ENCODE measurements at regions not wholly inside any gene's neighbourhood (a gene's known extent, or its start where the extent isn't known, plus 50 kb on each side); places are given as distances from the start of the nearest gene placed in this dataset.

DNA sequence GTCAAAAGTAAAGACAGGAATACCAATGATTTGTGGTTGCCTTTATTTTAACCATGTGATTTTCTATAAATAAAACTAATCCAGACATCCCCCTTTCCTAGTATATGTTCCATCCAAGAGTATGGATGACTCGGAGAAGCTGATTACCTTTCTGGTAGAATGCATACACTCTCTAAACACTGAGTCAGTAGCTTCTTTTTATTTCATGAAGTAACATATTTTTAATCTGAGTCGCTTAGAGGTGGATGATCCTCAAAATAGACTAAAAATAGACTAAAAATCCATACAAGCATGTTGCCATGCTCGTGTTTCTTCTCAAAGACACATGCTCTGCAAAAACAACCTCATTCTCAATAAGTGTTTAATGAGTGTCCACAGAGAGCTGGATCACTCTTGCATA lies 263.7 kb downstream of the COL12A1 start:
- no peak for TF ChIP-seq CEBPB (IDR thresholded peaks at IDR 0.05)
- TF ChIP-seq TAF1 (IDR thresholded peaks at IDR 0.05; ENCODE audit: low read depth): no peak
- no peak for TF ChIP-seq EGR1 (IDR thresholded peaks at IDR 0.05)
- TF ChIP-seq CREB1 (IDR thresholded peaks at IDR 0.05; ENCODE audit: low read depth): no peak
- TF ChIP-seq FOXM1 (IDR thresholded peaks at IDR 0.05; ENCODE audit: borderline replicate concordance, low read depth): no peak
- no peak for TF ChIP-seq TEAD4 (IDR thresholded peaks at IDR 0.05)
- TF ChIP-seq YY1 (IDR thresholded peaks at IDR 0.05; ENCODE audit: low read depth): no peak
- TF ChIP-seq, protein P1, sequence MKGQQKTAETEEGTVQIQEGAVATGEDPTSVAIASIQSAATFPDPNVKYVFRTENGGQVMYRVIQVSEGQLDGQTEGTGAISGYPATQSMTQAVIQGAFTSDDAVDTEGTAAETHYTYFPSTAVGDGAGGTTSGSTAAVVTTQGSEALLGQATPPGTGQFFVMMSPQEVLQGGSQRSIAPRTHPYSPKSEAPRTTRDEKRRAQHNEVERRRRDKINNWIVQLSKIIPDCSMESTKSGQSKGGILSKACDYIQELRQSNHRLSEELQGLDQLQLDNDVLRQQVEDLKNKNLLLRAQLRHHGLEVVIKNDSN (IDR thresholded peaks at IDR 0.05): no peak
- no peak for TF ChIP-seq NFIC (IDR thresholded peaks at IDR 0.05)
- TF ChIP-seq, protein P2, sequence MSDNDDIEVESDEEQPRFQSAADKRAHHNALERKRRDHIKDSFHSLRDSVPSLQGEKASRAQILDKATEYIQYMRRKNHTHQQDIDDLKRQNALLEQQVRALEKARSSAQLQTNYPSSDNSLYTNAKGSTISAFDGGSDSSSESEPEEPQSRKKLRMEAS (IDR thresholded peaks at IDR 0.05): no peak
- no peak for TF ChIP-seq RAD21 (IDR thresholded peaks at IDR 0.05; ENCODE audit: low read depth)
- no peak for TF ChIP-seq TCF12 (IDR thresholded peaks at IDR 0.05; ENCODE audit: low read depth)
- TF ChIP-seq EP300 (IDR thresholded peaks at IDR 0.05; ENCODE audit: borderline replicate concordance): no peak
- TF ChIP-seq, protein P3, sequence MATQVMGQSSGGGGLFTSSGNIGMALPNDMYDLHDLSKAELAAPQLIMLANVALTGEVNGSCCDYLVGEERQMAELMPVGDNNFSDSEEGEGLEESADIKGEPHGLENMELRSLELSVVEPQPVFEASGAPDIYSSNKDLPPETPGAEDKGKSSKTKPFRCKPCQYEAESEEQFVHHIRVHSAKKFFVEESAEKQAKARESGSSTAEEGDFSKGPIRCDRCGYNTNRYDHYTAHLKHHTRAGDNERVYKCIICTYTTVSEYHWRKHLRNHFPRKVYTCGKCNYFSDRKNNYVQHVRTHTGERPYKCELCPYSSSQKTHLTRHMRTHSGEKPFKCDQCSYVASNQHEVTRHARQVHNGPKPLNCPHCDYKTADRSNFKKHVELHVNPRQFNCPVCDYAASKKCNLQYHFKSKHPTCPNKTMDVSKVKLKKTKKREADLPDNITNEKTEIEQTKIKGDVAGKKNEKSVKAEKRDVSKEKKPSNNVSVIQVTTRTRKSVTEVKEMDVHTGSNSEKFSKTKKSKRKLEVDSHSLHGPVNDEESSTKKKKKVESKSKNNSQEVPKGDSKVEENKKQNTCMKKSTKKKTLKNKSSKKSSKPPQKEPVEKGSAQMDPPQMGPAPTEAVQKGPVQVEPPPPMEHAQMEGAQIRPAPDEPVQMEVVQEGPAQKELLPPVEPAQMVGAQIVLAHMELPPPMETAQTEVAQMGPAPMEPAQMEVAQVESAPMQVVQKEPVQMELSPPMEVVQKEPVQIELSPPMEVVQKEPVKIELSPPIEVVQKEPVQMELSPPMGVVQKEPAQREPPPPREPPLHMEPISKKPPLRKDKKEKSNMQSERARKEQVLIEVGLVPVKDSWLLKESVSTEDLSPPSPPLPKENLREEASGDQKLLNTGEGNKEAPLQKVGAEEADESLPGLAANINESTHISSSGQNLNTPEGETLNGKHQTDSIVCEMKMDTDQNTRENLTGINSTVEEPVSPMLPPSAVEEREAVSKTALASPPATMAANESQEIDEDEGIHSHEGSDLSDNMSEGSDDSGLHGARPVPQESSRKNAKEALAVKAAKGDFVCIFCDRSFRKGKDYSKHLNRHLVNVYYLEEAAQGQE (IDR thresholded peaks at IDR 0.05; ENCODE audit: low read depth): no peak

Data from Ishikawa (cell line).